ENCODE measurements at regions not wholly inside any gene's neighbourhood (a gene's known extent, or its start where the extent isn't known, plus 50 kb on each side); places are given as distances from the start of the nearest gene placed in this dataset.
"Not testable (repeated sequence)": the region's sequence is repeated elsewhere in the genome, so short reads cannot be mapped to it uniquely, and the experiment has no call there.

- peak; percentile 95 for DNase-seq
Measured at GRCh38 chr19:14283813-14284520, 78.0 kb upstream of the ADGRL1 start.

GRCh38 chr19:14279270-14279669, 73.3 kb upstream of the ADGRL1 start:
- DNase-seq, result not testable (repeated sequence)

- no peak for DNase-seq
Measured at GRCh38 chr19:14277608-14278007, 71.6 kb upstream of the ADGRL1 start.

GRCh38 chr19:14275823-14276222, 69.9 kb upstream of the ADGRL1 start:
- DNase-seq, result not testable (repeated sequence)

GRCh38 chr19:14272623-14273022, 66.7 kb upstream of the ADGRL1 start:
- no peak for DNase-seq

GRCh38 chr19:14271840-14272239, 65.9 kb upstream of the ADGRL1 start:
- no peak for DNase-seq

- DNase-seq, result not testable (repeated sequence)
Measured at GRCh38 chr19:14270557-14270956, 64.6 kb upstream of the ADGRL1 start.

GRCh38 chr19:14267224-14267741, 61.3 kb upstream of the ADGRL1 start:
- no peak for DNase-seq

GRCh38 chr19:14266208-14266607, 60.2 kb upstream of the ADGRL1 start:
- not testable (repeated sequence) for DNase-seq

- no peak for DNase-seq
Measured at GRCh38 chr19:14265290-14266036, 59.5 kb upstream of the ADGRL1 start.

- DNase-seq, result not testable (repeated sequence)
Measured at GRCh38 chr19:14255902-14256649, 50.1 kb upstream of the ADGRL1 start.

Measured in fibroblast of skin of right quadriceps (primary cell).